ENCODE measurements at regions not wholly inside any gene's neighbourhood (a gene's known extent, or its start where the extent isn't known, plus 50 kb on each side); places are given as distances from the start of the nearest gene placed in this dataset.

DNA sequence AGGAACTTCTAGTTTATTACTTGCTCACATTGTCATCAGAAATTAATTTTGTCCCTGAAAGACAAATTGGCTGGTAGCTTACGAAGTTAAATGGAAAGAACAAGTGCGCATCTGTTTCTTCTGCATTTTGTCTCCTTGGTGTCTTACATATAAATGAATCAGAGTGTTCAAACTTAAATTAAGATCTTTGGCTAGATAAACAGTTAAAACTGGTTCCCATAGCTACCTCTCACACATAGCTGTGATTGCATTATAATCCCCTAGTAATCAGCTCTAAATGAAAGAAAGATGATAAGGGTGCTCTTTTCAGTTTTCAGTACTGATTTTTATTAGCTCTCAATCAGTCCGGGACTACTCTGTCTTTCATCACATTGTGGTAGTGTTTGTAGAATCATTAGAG is 124.2 kb upstream of the LMO4 start:
- TF ChIP-seq, protein P1, sequence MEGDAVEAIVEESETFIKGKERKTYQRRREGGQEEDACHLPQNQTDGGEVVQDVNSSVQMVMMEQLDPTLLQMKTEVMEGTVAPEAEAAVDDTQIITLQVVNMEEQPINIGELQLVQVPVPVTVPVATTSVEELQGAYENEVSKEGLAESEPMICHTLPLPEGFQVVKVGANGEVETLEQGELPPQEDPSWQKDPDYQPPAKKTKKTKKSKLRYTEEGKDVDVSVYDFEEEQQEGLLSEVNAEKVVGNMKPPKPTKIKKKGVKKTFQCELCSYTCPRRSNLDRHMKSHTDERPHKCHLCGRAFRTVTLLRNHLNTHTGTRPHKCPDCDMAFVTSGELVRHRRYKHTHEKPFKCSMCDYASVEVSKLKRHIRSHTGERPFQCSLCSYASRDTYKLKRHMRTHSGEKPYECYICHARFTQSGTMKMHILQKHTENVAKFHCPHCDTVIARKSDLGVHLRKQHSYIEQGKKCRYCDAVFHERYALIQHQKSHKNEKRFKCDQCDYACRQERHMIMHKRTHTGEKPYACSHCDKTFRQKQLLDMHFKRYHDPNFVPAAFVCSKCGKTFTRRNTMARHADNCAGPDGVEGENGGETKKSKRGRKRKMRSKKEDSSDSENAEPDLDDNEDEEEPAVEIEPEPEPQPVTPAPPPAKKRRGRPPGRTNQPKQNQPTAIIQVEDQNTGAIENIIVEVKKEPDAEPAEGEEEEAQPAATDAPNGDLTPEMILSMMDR (IDR thresholded peaks at IDR 0.05): no peak
- TF ChIP-seq POLR2A (IDR thresholded peaks at IDR 0.05): no peak

Data from uterus (tissue), 2 donors.